Heart left ventricle (tissue), 13 donors: ENCODE measurements at regions not wholly inside any gene's neighbourhood (a gene's known extent, or its start where the extent isn't known, plus 50 kb on each side); places are given as distances from the start of the nearest gene placed in this dataset.

ENCODE experiments used
- CTCF ChIP-seq, 12 donors: fragments of 200-600 bp; sonication (generic) in 4 of 12; IDR thresholded peaks; one replicate each; pipeline versions ENCODE4 v1.5.0 to v1.8.0; 2018 to 2022; ENCODE audit warnings: antibody characterized with exemption in 12 of 12, mild to moderate bottlenecking in 5 of 12
- POLR2A ChIP-seq, 2 donors: fragments of 450-650 bp; IDR thresholded peaks; one replicate each; pipeline ENCODE4 v1.6.1; 2017; ENCODE audit warnings: antibody characterized with exemption in 2 of 2, mild to moderate bottlenecking in 2 of 2, moderate library complexity in 2 of 2
- donor health status: ischemic (EF 13 %, LVEDD 7.1; RV severe dilation, severe dysfunction).
- donor health status: DM: no; HTN: yes; CAD: no.
- donor health status: DM: no; HTN: no; CAD: no.
- donor health status: ischemic (EF 25% LVEDD 6.9; RV normal size, moderate dysfunction).
- donor health status: ischemic (EF 25% LVEDD 5.7; RV mildly dilated, moderate dysfunction).
- donor health status: ischemic (EF 35%, LVEDD 5.7; RV mildly dilated, moderate dysfunction).
- donor health status: nonischemic (EF 11% LVEDD 7.7; RV severe dilation, severe dysfunction).
- donor health status: DM: yes; HTN: yes; CAD: no.
- donor health status: PGD.
- donor health status: ischemic (EF 29% LVEDD 5.4; RV normal size, mild dysfunction).
- donor health status: nonischemic (EF 23%, LVEDD 6.1; RV moderate dilation, normal function).

GRCh38 chr13:62309904-62310303 lies 894.3 kb upstream of the PCDH20 start:
- TF ChIP-seq POLR2A (IDR thresholded peaks at IDR 0.05) (no peak), CTCF (IDR thresholded peaks at IDR 0.05) (no peak)
